Activated T-cell treated with anti-CD3 and anti-CD28 coated beads, Interleukin-2, amount 50 U/mL, for 24 hours (primary cell): ENCODE measurements at regions not wholly inside any gene's neighbourhood (a gene's known extent, or its start where the extent isn't known, plus 50 kb on each side); places are given as distances from the start of the nearest gene placed in this dataset.

Experiments
- DNase-seq: peaks from one replicate; pipeline ENCODE4 v3.0.0-alpha.2; 2020
- H3K27ac Mint-ChIP-seq: 2 replicates; pipeline ENCODE4 v1.8.0; 2020; ENCODE audit warnings: mild to moderate bottlenecking, mixed read lengths
- H3K27me3 Mint-ChIP-seq: 2 replicates; pipeline ENCODE4 v1.8.0; 2020; ENCODE audit warnings: mixed read lengths
- H3K36me3 Mint-ChIP-seq: 2 replicates; pipeline ENCODE4 v1.8.0; 2020; ENCODE audit warnings: low read depth, mixed read lengths
- H3K4me1 Mint-ChIP-seq: 2 replicates; pipeline ENCODE4 v1.8.0; 2020; ENCODE audit warnings: low read depth, mixed read lengths
- H3K4me3 Mint-ChIP-seq: 2 replicates; pipeline ENCODE4 v1.8.0; 2020; ENCODE audit warnings: mild to moderate bottlenecking, moderate library complexity, mixed read lengths
- H3K9me3 Mint-ChIP-seq: 2 replicates; pipeline ENCODE4 v1.8.0; 2020; ENCODE audit warnings: mixed read lengths

DNA sequence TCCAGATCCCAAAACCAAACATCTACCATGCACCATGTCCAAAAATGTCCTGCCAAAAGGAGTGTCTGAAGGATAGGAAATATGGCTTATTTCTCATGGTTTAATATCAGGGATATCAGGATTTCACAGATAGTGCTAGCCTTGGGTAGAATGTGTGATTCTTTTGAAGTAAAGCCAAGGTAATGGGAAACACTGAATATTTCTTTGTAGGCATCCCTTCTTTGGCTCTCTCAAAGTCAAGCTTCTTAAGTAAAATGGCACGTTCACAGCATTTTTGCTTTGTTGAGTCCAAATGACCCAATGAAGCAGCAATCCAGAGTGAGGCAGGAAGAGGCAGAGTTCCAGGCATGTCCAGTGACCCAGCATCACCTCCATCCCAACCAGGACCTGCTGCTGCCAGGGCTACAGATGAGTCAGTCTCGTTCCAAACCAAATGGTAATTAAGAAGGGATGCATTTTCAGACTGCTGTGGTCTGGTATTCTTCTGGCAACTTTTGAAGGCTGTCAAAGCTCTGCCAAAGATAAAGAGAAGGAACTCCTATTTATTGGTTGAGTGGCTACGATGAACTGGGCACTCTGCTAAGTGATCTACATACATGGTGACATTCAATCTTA lies 678.8 kb upstream of the KLF4 start:
- peaks cover 31% of the 10 kb centered on the region for H3K9me3 Mint-ChIP-seq
- H3K4me1 Mint-ChIP-seq, result no peaks in the 10 kb centered on the region
- DNase-seq, result no peak
- H3K36me3 Mint-ChIP-seq, result no peaks in the 10 kb centered on the region
- H3K27ac Mint-ChIP-seq, result no peak overlapping the region
- H3K27me3 Mint-ChIP-seq, result no peaks in the 10 kb centered on the region
- H3K4me3 Mint-ChIP-seq, result no peak overlapping the region

DNA sequence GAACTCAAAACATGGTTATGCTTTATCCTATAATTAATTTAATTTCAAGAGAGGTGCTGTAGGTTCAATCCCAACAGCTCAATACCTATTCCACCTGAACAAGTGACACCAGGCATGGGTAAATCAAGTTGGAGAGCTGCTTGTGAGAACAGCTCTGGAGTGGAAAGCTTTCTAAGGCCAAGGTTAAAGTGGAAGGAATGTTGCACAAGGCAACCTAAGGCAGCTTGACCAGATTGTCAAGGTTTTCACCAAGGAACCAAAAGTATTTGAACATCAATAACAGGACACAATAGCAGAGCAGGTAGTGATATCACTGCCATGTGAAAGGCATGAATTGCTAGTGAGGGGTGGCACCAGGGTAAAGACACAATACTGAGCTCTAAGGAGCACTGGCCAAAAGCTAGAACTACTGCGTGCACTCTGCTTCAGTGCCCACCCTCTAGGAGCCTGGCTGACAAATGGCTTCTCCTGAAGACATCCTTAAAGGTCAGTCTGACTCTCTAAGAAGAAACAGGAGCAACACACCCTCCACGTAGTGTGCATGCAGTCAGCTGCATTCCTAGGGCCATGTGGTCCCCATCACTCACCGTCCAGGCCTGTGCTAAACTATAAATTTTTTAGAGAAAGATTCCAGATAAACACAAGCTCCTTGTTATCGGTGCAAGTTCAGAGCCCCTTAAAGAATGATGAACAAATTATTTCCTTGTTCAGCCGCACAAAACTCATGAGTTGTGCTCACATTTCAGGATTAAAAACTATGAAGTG lies 677.7 kb upstream of the KLF4 start:
- H3K36me3 Mint-ChIP-seq, result no peaks in the 10 kb centered on the region
- no peak overlapping the region for H3K4me3 Mint-ChIP-seq
- no peak overlapping the region for H3K27ac Mint-ChIP-seq
- no peaks in the 10 kb centered on the region for H3K27me3 Mint-ChIP-seq
- H3K9me3 Mint-ChIP-seq, result peaks cover 22% of the 10 kb centered on the region
- H3K4me1 Mint-ChIP-seq, result no peaks in the 10 kb centered on the region
- no peak for DNase-seq

- no peaks in the 10 kb centered on the region for H3K36me3 Mint-ChIP-seq
- no peaks in the 10 kb centered on the region for H3K4me1 Mint-ChIP-seq
- no peaks in the 10 kb centered on the region for H3K27me3 Mint-ChIP-seq
- no peak overlapping the region for H3K4me3 Mint-ChIP-seq
- H3K27ac Mint-ChIP-seq, result no peak overlapping the region
- no peak for DNase-seq
- peaks cover 20% of the 10 kb centered on the region for H3K9me3 Mint-ChIP-seq
Measured at GRCh38 chr9:108166519-108166918, 677.0 kb upstream of the KLF4 start.

DNA sequence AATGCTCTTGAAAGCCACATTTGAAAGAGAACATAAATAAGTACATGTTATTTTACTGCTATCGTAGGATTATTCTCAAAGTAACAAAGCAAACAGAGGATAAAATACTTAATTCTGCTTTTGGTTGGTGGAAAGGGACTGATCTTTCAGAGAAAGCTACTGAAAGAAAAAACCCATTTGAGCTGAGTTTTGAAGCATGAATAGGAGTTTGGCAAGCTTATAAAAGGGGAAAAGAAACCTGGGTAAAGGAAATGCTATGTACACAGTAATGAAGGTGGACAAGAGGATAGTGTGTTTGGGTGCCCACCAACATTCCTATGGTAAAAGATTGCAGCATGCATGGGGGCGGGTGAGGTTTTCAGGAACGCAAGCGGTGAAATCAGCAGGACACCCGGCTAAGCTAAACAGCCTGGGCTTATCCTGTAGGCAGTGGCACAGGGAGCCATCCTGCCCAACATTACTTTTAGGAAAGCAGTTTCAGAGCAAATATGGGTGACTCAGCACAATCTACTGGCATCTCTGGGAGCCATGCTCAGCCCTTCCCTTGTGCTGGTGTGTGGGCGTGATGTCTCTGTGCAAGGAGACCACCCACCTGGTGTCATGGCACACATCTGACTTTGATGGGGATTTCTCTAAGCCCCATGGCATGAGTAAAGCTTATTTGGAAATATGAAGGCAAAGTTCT lies 673.9 kb upstream of the KLF4 start:
- H3K36me3 Mint-ChIP-seq, result no peaks in the 10 kb centered on the region
- H3K27ac Mint-ChIP-seq, result no peak overlapping the region
- H3K4me3 Mint-ChIP-seq, result no peak overlapping the region
- H3K9me3 Mint-ChIP-seq, result peaks cover 14% of the 10 kb centered on the region
- no peaks in the 10 kb centered on the region for H3K4me1 Mint-ChIP-seq
- DNase-seq, result no peak
- H3K27me3 Mint-ChIP-seq, result no peaks in the 10 kb centered on the region

DNA sequence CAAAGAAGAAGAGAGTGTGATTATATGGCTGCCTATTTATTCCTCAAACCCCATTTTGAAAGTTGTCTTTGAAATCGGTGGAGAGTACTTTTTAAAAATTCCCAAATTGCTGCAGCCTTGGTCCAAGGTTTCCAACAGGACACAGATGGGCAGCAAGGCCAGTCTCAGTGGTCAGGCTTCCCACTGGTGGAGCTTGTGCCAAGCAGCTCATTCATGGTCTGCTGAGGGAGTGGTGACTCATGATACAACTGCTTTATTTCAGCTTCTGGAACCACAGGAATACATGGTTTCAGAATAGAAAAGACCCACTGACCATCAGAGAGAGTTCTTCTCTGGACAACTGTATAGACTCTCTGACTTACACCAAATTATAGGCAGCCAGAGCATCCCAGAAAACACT lies 673.1 kb upstream of the KLF4 start:
- peaks cover 14% of the 10 kb centered on the region for H3K9me3 Mint-ChIP-seq
- no peak for DNase-seq
- no peak overlapping the region for H3K27ac Mint-ChIP-seq
- H3K4me3 Mint-ChIP-seq, result no peak overlapping the region
- H3K4me1 Mint-ChIP-seq, result no peaks in the 10 kb centered on the region
- H3K27me3 Mint-ChIP-seq, result no peaks in the 10 kb centered on the region
- H3K36me3 Mint-ChIP-seq, result no peaks in the 10 kb centered on the region

DNA sequence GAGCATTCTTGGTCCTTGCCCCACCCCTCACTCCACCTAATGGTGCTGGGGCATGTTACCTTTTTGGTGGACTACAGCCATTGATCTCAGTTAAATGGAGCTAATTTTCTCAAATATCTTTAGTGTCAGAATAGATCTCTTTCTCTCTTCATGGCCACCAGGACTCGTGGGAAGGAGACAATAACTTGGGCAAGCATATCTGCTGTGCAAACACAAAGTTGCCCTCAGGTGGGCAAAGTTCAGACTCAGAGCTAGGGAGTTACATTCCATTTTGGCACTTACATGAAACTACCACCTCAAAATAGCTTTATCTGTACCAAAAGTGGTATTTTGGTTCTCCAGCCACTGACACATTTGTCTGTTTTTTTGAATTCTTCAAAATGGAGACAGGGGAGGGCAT lies 671.9 kb upstream of the KLF4 start:
- Mint-ChIP-seq H3K4me1 (no peaks in the 10 kb centered on the region), H3K9me3 (peaks cover 14% of the 10 kb centered on the region), H3K27me3 (no peaks in the 10 kb centered on the region), H3K4me3 (no peak overlapping the region), H3K36me3 (no peaks in the 10 kb centered on the region), H3K27ac (no peak overlapping the region)
- DNase-seq, result no peak

DNA sequence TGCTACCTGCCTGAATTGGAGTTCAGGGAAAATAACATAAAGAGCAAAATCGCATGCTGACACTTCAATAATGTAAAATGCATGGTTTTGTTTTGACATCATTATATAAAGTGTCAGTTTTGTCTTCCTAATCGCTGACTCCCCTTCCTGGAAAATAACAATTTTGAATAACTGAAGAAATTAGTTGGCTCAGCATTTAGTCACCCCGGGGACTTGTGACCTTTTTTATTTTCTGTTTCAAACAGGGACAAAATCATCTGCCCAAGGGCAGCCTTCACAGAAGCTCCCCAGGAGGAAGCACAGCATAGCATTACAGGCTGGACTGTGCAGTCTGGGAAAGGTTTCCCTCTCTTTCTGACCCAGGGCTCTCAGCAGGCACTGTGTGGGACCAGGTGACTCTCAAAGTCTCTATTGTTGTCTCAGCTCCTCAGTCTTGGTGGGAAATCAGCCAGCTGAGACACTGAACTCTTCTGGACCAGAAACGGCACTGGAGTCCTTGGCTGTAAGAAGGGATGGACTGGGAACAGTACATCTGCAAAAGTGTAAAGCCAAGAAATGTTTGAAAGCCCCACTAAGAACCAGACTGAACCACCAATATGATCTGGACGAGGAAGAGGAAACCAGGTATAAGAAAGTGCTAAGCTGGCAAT lies 671.3 kb upstream of the KLF4 start:
- DNase-seq, result no peak
- no peaks in the 10 kb centered on the region for H3K36me3 Mint-ChIP-seq
- H3K27ac Mint-ChIP-seq, result no peak overlapping the region
- H3K9me3 Mint-ChIP-seq, result peaks cover 10% of the 10 kb centered on the region
- H3K27me3 Mint-ChIP-seq, result no peaks in the 10 kb centered on the region
- H3K4me3 Mint-ChIP-seq, result no peak overlapping the region
- H3K4me1 Mint-ChIP-seq, result no peaks in the 10 kb centered on the region

DNA sequence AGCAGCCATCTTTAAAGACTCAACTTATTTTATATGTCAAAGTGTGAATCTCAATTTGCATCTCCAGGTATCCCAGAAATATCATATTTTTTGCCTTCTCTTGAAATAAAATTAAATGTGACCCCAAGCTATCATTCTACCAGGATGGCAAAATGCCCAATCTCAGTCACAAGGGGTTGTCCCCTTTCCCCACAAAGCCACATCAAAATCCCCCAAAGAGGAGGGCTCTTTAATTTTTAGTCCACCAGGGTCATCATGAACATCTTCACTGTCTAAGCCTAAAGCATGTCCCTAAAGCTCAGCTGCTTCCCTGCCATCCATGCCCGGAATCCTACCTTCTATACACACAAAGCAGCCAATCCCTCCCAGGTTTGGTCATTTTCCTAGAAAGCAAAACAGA lies 670.5 kb upstream of the KLF4 start:
- H3K4me1 Mint-ChIP-seq, result no peaks in the 10 kb centered on the region
- no peak overlapping the region for H3K4me3 Mint-ChIP-seq
- H3K27me3 Mint-ChIP-seq, result no peaks in the 10 kb centered on the region
- peaks cover 6% of the 10 kb centered on the region for H3K9me3 Mint-ChIP-seq
- no peak for DNase-seq
- no peak overlapping the region for H3K27ac Mint-ChIP-seq
- no peaks in the 10 kb centered on the region for H3K36me3 Mint-ChIP-seq

DNA sequence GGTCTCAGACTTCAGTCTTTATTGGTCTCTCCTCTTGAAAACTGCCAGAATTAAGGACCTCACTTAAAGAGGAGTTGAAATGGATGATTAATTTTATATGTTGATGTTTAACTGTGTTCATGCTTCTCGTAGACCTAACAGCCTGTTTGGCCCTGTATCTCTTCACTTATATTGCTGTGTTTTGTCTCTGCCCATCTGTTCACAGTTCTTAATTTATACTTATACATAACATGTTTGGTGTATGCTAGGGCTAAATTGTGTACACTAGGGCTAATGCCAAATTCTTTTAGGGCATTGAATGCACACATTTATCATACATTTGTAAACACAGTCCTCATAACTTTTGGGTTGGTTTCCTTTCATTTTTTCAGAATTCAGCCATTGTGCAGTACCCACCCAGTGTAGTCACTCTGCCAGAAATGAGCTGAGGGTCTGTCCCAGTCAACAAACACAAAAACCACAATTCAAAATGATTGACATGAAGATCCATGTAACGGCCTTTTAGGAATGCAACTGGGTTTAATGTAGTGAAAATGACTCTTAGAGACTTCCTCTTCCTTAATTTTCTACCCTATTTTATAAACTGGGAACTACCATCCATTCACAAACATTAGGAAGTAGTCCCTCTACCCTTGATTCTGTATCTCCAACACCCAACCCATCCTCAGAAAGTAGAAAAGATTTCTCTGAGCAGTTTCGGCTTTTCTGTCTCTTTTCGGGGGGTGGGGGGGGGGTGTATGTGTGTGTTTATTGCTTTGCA lies 668.8 kb upstream of the KLF4 start:
- no peaks in the 10 kb centered on the region for H3K27me3 Mint-ChIP-seq
- no peak for DNase-seq
- no peaks in the 10 kb centered on the region for H3K36me3 Mint-ChIP-seq
- H3K4me1 Mint-ChIP-seq, result no peaks in the 10 kb centered on the region
- no peak overlapping the region for H3K27ac Mint-ChIP-seq
- H3K9me3 Mint-ChIP-seq, result peaks cover 3% of the 10 kb centered on the region
- no peak overlapping the region for H3K4me3 Mint-ChIP-seq

GRCh38 chr9:108156270-108156998 lies 666.9 kb upstream of the KLF4 start:
- no peak for DNase-seq
- no peak overlapping the region for H3K27ac Mint-ChIP-seq
- no peak overlapping the region for H3K4me3 Mint-ChIP-seq
- no peaks in the 10 kb centered on the region for H3K4me1 Mint-ChIP-seq
- peaks cover 3% of the 10 kb centered on the region for H3K9me3 Mint-ChIP-seq
- H3K27me3 Mint-ChIP-seq, result no peaks in the 10 kb centered on the region
- no peaks in the 10 kb centered on the region for H3K36me3 Mint-ChIP-seq

- Mint-ChIP-seq H3K27me3 (no peaks in the 10 kb centered on the region), H3K4me1 (no peaks in the 10 kb centered on the region), H3K9me3 (peaks cover 3% of the 10 kb centered on the region), H3K36me3 (no peaks in the 10 kb centered on the region), H3K27ac (no peak overlapping the region), H3K4me3 (no peak overlapping the region)
- no peak for DNase-seq
Measured at GRCh38 chr9:108153416-108153815, 663.8 kb upstream of the KLF4 start.

- peaks cover 8% of the 10 kb centered on the region for H3K9me3 Mint-ChIP-seq
- H3K27ac Mint-ChIP-seq, result no peak overlapping the region
- H3K27me3 Mint-ChIP-seq, result no peaks in the 10 kb centered on the region
- no peak overlapping the region for H3K4me3 Mint-ChIP-seq
- DNase-seq, result no peak
- H3K4me1 Mint-ChIP-seq, result no peaks in the 10 kb centered on the region
- H3K36me3 Mint-ChIP-seq, result no peaks in the 10 kb centered on the region
Measured at GRCh38 chr9:108150736-108151586, 661.4 kb upstream of the KLF4 start.

GRCh38 chr9:108149326-108149725 lies 659.8 kb upstream of the KLF4 start:
- H3K36me3 Mint-ChIP-seq, result no peaks in the 10 kb centered on the region
- no peaks in the 10 kb centered on the region for H3K27me3 Mint-ChIP-seq
- H3K9me3 Mint-ChIP-seq, result peaks cover 16% of the 10 kb centered on the region
- no peak for DNase-seq
- no peak overlapping the region for H3K27ac Mint-ChIP-seq
- H3K4me3 Mint-ChIP-seq, result no peak overlapping the region
- no peaks in the 10 kb centered on the region for H3K4me1 Mint-ChIP-seq
